Gastrocnemius medialis (tissue), 4 donors: ENCODE measurements at regions not wholly inside any gene's neighbourhood (a gene's known extent, or its start where the extent isn't known, plus 50 kb on each side); places are given as distances from the start of the nearest gene placed in this dataset.

ENCODE experiments used
- CTCF ChIP-seq, 5 experiments: fragments of 450-650 bp in 3 of 5; fragments of 200-600 bp in 2 of 5; sonication (generic) in 2 of 5; IDR thresholded peaks in 4 of 5; conservative IDR thresholded peaks in 1 of 5; 1 replicate in 4 of 5; 2 replicates in 1 of 5; pipeline ENCODE4 v1.5.1; 2016 to 2019; ENCODE audit warnings: antibody characterized with exemption in 5 of 5, mild to moderate bottlenecking in 3 of 5, moderate library complexity in 3 of 5
- POLR2A ChIP-seq, 2 donors: fragments of 450-650 bp; IDR thresholded peaks; one replicate each; pipeline ENCODE4 v1.6.1; 2017; ENCODE audit warnings: antibody characterized with exemption in 2 of 2, mild to moderate bottlenecking in 2 of 2, moderate library complexity in 2 of 2

- no peak for TF ChIP-seq POLR2A (IDR thresholded peaks at IDR 0.05)
- TF ChIP-seq CTCF (IDR thresholded peaks at IDR 0.05 in 4 of 5, conservative IDR thresholded peaks at IDR 0.05 in 1 of 5), result no peak
These were observed 406.6 kb downstream of the TSHZ3 start for GRCh38 chr19:30942636-30943035.
